Kidney epithelial cell (primary cell): ENCODE measurements at regions not wholly inside any gene's neighbourhood (a gene's known extent, or its start where the extent isn't known, plus 50 kb on each side); places are given as distances from the start of the nearest gene placed in this dataset.

Experiments
- DNase-seq: peaks from one replicate; pipeline ENCODE4 v3.0.0-alpha.2; 2010; ENCODE audit warnings: low read depth
- H3K27me3 ChIP-seq: 2 replicates; pipeline ENCODE4 v1.6.0; 2011; ENCODE audit warnings: low read length; ENCODE audit not compliant: control insufficient read depth, insufficient read depth
- H3K36me3 ChIP-seq: 2 replicates; pipeline ENCODE4 v1.5.1; 2011; ENCODE audit warnings: low read length; ENCODE audit not compliant: control insufficient read depth, insufficient read depth
- H3K4me3 ChIP-seq: 2 replicates; pipeline ENCODE4 v1.5.1; 2011; ENCODE audit warnings: low read depth, mild to moderate bottlenecking, control low read depth, low read length
- CTCF ChIP-seq: IDR thresholded peaks from 2 replicates; pipeline ENCODE4 v1.5.1; 2011; ENCODE audit warnings: mild to moderate bottlenecking, moderate library complexity, low read length, control low read depth, inconsistent platforms; ENCODE audit not compliant: insufficient read depth, poor library complexity, severe bottlenecking

DNA sequence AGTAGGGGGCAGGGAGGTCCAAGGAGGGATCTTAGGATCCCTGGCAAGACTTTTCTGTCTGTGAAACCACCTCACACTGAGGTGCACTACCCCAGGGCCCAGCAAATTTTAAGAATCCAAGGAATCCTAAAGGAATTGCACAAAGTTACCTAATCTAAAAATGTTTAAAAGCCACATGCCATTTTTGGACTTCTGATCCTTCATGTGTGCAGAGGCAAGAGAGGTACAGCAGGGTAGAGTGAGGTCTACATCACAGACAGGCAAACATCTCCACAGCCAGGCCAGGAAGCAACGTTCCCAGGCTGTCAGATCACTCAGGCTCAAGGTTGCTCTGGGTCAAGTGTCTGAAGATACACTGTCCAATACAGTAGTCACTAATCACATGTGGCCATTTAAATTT lies 324.6 kb upstream of the DUSP10 start:
- no peak for TF ChIP-seq CTCF
- H3K27me3 ChIP-seq, result no peaks in the 10 kb centered on the region
- no peak overlapping the region for H3K4me3 ChIP-seq
- no peaks in the 10 kb centered on the region for H3K36me3 ChIP-seq
- DNase-seq, result no peak

DNA sequence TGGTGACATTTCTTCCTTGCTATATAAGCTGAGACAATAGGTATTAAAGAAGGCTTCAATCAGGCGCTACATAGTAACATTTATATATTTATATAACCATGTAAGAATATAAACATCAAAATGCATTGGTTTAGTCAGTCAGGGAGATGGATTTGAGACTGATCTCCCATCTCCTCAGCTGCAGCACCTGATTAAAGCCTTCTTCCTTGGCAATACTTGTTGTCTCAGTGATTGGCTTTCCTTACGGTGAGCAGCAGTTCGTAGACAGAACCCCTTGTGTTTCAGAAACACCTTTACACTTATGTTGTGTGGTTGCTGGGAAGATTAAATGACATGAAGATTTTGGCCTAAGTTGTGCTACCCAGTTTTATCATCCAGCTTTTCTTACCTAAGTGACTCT lies 323.3 kb upstream of the DUSP10 start:
- H3K36me3 ChIP-seq, result no peaks in the 10 kb centered on the region
- no peak for TF ChIP-seq CTCF
- H3K4me3 ChIP-seq, result no peak overlapping the region
- no peak for DNase-seq
- no peaks in the 10 kb centered on the region for H3K27me3 ChIP-seq

GRCh38 chr1:222064388-222065211 lies 322.7 kb upstream of the DUSP10 start:
- Histone ChIP-seq H3K27me3 (no peaks in the 10 kb centered on the region), H3K4me3 (no peak overlapping the region), H3K36me3 (no peaks in the 10 kb centered on the region)
- TF ChIP-seq CTCF, result no peak
- no peak for DNase-seq

- no peak for DNase-seq
- H3K27me3 ChIP-seq, result no peaks in the 10 kb centered on the region
- no peak overlapping the region for H3K4me3 ChIP-seq
- TF ChIP-seq CTCF, result no peak
- no peaks in the 10 kb centered on the region for H3K36me3 ChIP-seq
Observed at GRCh38 chr1:222062640-222063039, 320.8 kb upstream of the DUSP10 start.

GRCh38 chr1:222061711-222062359 lies 319.9 kb upstream of the DUSP10 start:
- H3K36me3 ChIP-seq, result no peaks in the 10 kb centered on the region
- DNase-seq, result no peak
- no peak overlapping the region for H3K4me3 ChIP-seq
- no peaks in the 10 kb centered on the region for H3K27me3 ChIP-seq
- no peak for TF ChIP-seq CTCF
